GM18858 (cell line): ENCODE measurements at regions not wholly inside any gene's neighbourhood (a gene's known extent, or its start where the extent isn't known, plus 50 kb on each side); places are given as distances from the start of the nearest gene placed in this dataset.
"Not testable (repeated sequence)": the region's sequence is repeated elsewhere in the genome, so short reads cannot be mapped to it uniquely, and the experiment has no call there.

Experiments used
- ATAC-seq: cut with Tn5 transposase; IDR thresholded peaks from one replicate; pipeline ENCODE4 v1.9.1; 2021; ENCODE audit not compliant: unreplicated experiment

DNA sequence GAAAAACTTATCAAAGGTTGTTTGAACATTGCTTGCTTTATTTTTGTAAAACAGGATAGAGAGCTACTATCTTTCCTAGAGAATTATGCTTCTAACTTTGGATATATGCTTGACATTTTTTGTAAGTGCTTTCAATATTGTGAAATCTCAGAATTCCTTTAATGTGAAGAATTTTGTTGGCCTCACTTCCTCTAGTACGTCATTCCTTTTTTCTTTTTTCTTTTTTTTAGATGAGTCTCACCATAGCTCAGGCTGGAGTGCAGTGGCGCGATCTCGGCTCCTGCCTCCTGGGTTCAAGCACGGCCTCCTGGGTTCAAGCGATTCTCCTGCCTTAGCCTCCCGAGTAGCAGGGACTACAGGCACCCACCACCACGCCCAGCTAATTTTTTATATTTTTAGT lies 668.1 kb downstream of the RFPL4B start:
- no peak for ATAC-seq

DNA sequence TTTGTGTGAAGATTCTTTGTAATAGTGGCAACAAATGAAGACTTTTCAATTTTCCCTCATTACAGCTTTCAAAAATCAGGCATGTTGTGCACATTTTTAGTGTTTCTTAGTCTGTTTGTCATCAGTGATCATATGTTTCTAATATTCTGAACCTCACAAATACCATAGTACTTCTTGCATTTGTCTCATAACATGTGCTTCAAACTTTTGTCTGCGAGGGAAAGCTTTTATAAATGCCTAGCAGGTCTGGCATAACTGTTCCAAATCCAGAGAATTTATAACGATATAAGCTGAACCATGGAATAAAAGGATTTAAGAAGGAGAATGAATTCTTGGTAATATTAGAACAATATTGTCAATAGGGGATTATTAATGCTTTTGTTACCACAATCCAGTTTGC lies 670.2 kb downstream of the RFPL4B start:
- no peak for ATAC-seq

DNA sequence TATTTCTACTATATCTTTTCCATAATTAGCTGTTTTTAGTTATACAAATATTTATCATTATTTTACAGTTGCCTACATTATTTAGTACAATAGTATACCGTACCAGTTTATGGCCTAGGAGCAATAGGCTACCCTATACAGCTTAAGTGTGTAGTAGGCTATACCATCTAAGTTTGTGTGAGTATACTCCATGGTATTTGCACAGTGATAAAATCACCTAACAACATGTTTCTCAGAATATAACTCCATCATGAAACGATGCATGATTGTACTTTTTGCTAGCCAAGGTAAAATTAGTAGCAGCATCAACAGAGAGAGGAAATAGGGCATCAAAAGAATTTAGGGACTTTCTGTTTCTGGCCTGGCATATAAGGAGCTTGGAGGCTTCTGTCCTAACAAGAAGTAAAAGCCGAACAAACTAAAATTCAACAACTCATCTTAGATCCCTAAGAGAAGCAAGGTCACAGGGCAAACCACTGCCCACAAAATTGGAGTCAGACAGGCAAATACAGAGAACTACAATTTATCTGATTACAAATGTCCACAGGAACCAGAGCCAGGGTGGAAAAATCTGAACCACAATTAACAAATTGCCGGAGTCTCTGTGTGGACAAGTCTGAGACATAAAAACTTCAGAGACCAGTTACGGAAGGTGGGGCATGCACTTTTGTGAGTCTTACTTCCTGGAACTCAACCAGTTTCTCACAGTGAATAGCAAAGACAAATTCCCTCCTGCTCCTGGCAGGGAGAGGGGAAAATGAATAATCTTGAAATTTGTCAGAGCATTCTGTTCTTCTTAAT lies 671.4 kb downstream of the RFPL4B start:
- ATAC-seq: no peak

DNA sequence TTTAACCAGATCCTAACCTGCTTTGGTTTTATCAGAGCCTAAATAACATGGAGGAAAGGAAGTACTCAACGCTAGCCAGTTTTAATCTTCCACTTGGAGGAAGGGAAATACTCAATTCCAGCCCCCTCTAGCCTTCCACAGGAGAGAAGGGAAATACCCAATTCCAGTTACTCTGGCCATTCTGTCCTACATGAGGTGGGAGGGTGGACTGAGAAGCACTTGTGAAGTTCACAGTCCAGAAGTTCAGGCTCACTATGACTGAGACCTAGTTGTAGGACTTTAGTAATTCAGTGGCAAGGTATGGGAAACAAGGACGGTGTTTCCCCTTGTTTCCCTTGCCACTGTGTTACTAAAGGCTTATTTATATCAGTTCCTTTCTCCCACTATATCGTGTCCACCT lies 672.0 kb downstream of the RFPL4B start:
- no peak for ATAC-seq

DNA sequence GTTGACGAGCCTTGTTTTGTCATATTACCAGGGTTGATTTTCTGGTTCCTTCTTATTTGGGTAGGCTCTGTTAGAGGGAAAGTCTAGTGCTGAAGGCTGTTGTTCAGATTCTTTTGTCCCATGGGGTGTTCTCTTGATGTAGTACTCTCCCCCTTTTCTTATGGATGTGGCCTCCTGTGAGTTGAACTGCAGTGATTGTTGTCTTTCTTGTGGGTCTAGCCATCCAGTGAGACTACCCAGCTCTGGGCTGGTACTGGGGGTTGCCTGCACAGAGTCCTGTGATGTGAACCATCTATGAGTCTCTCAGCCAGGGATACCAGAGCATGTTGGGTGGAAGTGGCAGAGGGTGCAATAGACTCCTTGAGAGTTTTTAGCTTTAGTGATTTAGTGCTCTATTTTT lies 680.6 kb downstream of the RFPL4B start:
- no peak for ATAC-seq

DNA sequence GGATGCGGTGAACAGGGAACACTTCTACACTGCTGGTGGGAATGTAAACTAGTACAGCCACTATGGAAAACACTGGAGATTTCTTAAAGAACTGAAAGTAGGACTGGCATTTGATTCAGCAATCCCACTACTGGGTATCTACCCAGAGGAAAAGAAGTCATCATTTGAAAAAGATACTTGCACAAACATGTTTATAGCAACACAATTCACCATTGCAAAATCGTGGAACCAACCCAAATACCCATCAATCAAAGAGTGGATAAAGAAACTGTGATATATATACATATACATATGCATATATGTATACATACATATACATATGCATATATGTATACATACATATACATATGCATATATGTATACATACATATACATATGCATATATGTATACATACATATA lies 682.0 kb downstream of the RFPL4B start:
- not testable (repeated sequence) for ATAC-seq

DNA sequence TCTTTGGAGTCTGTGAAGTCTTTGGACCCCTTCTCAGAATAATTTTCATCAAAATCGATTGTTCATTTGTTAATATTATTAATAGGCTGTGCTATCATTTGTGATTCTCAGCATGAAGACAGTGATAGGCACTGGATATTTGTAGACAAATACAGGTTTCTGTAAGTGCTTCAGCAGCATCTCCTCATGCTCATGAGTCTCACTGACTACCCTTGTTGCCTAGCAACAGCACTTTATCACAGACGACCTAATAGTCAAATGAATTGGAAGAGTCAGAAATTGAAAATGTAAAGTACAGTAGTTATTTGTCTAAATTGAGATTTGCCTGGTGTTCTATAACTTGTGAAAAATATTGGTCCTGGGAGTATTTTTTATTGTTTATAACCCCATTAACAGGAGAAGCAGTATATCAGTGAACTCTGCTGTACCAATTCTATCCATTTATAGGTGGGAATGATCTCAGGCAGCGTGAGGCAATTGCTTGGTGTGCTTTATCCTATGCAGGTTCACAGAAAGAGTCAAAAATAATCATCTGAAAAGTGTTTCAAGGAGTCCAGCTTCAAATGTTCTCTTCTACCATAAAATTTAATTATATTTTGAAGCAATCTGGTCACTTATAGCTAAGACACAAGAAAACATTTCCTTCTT lies 684.6 kb downstream of the RFPL4B start:
- no peak for ATAC-seq

DNA sequence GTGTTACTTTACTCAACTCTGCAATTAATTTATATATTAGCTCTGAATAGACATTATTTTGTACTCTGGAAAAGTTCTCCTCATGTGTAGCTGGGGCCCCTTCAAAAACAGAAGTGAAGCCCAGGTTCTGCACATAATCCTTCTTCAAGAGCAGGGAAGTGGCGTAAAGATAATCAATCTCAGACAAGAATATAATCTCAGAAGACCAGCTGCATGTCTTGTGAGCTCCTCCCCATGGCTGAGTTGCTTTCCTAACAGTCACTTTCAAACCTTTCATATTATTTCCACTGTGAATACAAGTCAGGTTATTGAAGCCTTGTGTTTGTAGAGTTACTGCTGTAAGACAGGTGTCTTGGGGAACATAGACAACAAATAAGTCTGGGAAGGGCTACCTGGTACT lies 691.9 kb downstream of the RFPL4B start:
- no peak for ATAC-seq

DNA sequence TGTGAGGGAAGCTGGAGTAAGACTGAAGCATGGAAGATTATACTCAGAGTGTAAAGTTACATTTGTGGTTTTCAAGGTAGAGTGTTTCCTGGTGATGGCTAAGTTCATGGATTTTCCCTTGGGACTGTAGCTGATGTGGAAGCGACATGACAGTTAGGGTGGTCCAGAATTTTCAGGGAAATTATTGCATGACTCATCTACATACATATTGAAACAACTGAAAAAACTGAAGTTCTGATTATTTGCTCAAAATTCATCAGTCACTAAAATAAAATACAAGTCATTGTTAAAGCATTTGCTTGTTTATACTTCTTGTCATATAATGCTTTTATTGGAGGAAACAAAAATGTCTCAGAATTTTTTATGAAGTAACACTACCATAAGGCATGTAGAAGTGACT lies 700.0 kb downstream of the RFPL4B start:
- no peak for ATAC-seq

DNA sequence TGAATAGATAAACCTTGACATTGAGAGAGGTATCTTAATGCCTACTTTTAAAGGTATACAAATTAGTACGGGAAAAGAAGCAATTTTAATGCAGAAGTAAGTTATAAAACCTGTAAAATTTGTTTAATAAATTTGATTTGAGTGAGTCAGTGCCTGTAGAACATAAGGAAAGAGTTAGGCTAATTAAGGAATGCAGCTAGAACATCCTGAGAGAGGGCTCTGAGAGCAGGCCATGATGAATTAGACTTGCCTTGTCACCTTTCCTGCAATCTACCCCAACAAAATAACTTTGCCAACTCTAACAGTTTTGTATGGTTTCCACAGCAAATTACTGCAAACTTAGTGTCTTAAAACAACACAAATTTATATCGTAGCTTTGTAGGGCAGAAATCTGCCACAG lies 700.8 kb downstream of the RFPL4B start:
- ATAC-seq: no peak

DNA sequence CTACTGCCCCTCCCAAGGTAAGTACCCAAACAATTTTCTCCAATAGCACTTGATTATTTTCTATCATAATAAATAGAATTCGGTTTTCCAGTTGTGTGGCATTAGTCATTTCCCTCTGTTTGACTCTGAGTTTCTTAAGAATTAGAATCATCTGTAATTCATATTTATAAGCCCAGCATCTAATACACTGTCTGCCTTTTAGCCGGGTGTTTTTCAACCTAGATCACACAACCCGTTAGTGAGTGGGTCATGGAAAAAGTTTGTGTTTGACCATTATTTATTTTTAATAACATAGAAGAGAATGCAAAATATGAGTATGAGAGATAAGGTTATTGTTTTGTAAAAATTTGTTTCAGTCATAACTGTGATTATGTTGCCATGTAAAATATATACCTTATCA lies 701.6 kb downstream of the RFPL4B start:
- no peak for ATAC-seq

DNA sequence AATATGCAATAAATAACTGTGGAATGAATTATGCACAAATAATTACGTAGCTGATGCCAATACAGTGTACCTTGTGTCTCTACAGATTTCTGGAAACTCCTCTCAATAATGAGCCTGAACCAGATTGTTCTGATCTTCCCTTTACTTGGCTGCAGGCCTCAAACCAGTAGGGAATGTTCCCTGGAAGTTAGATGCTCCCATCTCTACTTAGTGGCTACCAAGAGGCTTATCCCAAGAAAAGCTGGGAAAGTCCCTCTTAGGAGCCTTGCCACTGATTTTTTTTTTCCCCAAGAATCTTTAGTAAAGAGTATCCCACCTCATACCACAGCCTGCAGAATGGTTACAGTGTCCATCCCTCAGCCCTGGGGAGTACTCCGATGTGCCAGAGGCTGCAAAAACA lies 702.1 kb downstream of the RFPL4B start:
- ATAC-seq: no peak

DNA sequence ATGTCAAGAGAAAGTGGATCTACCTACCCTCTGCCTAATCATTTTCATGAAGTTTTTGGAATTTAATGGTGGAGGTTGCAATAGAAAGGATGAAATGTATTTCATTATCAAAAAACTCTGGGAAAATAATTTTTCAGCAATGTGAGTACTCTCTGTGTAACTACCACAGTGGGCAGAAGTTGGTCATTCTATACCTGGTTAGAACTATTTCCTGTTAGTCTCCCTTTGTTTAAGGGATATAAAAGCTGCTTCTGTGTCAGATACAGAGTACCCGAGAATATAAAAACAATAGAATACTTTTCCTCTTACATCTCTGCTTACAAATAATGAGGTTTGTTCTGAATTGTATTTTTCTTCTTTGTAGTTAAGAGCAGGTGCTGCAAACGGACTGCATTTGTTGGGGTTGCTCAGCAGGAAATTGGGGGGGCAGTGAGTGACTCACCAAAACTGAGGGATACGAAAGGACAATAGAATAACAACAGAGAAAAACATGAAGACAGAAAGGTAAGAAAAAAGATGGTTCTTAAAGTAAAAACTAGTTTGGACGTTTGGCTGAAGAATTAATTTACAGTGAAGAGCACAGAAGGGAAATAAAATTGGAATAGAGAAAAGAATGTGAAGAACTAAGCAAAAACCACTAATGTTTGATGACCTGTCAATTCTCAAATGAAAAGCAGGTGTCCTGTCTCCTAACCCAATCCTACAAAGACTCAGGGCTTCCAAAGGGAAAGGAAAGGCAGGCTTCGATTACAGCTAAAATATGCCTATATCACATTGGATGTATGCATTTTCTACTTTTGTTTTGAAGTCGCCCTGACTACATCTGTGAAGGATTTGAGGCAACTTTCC lies 703.1 kb downstream of the RFPL4B start:
- ATAC-seq: no peak

DNA sequence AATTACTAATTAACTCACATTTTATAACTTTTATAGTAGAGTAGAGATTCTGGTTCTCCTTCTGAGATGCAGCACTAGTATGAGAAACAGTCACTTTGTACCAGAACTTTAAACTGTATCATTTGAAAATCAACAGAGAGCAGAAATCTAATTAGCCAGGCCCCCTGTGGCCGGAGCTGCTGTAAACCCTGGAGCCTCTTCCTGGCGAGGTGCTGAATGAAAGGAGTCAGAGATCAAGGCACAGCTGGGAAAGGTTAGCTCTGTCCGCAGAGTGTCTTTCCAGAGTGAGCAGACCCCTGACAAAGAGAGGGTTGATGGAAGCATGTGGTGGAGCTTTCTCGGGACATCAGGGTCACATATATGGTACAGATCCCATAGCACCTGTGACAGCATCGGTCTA lies 703.8 kb downstream of the RFPL4B start:
- ATAC-seq: no peak

DNA sequence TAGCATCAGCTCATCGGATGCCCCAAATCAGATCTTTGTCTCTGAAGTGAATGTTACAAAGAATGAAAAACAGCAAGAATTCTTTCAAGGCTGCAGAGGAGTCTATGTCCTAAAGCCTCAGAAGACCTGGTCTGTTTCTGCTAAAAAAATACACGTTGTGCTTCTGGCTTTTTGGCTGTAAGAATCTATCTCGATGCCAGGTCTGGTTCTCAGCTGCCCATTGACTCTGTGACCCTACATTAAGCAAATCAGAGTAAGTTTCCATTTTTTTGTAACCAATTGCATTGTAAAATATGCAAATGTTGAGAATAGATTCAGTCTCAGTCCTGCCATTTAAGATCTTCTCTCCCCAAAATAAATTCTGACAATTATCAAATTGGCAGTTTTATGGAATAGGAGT lies 705.4 kb downstream of the RFPL4B start:
- ATAC-seq: no peak

DNA sequence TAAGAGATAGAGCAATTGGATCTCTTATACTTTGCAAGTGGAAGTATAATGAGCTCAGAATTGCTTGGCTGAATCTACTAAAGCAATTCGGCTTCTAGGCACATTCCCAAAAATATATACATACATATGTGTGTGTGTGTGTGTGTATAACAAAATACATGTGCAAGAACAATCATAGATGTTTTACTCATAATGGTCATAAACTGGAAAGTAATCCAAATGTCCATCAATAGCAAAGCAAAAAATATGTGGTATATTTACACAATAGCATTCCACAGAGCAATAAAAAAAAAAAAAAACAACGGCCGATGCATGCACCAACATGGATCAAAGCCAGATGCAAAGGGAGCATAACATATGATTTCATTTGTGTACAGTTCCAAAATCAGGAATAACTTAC lies 707.9 kb downstream of the RFPL4B start:
- no peak for ATAC-seq

DNA sequence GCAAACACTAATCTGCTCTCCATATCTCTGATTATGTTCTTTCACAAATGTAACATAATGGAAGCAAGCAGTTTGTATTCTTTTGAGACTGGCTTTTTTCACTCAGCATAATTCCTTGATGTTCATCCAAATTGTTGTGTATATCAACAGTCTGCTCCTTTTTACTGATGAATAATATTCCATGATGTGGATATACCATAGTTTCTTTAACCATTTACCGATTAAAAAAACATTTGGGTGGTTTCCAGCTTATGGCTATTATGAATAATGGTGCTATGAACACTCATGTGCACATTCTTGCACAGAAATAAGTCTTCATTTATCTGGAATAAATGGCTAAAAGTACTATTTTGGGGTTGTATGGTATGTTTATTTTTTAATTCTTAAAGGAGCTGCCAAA lies 708.9 kb downstream of the RFPL4B start:
- ATAC-seq: no peak

DNA sequence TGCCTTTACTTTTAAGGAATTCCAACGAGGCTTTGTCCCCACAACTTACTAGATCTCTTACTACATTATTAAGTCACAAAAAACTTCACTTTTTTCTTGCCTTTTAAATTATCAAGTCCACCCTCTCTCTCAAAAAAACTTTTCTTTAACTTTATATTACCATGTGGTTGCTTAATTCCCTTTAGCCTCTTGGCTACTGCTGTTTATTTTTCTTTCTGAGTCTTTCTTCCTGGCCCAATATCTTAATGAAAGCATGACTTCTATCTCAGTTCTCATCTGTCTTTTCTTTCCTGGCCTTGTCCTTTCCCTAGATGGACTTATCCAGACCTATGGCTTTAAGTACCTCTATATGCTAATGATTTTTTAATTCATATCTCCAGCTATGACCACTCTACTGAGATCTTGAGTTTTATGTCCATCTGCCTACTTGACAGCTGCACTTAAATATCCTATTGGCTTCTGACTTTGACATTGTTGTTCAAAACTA lies 710.5 kb downstream of the RFPL4B start:
- no peak for ATAC-seq

DNA sequence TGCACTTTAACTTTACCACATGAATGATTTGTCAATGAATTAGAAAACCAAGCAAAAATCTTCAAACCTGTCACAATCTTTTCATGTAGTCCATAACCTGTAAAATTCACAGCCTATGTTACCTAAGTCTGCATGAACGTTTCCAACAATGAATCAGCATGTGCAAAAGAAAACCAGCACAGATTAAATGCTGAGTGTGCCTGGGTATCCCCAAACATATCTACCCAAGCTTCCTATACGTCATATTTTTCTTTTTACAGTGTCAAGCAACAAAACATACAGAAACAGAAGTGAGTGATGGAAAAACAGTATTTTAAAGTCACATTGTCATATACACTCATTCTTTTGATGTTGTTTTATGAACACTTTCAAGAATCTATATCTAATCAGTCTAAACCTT lies 713.5 kb downstream of the RFPL4B start:
- no peak for ATAC-seq

DNA sequence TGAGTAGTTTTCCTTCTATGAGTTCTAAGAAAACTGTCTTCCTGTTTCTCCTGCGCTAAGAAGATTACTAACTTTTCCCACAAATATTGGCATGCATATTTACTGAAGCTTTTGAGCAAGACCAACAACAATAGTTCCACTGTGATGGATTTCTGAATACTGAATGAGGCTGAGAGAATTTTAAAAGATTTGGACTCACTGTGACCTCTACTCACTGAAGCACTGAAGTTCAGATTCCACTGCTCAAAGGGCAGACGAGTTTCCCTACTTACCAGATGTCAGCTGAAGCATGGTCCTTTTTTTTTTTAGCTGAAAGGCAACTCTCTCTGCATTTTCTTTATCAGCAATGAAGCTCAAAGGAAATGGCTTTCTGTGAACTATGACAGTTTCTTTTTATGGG lies 718.5 kb downstream of the RFPL4B start:
- ATAC-seq: no peak

DNA sequence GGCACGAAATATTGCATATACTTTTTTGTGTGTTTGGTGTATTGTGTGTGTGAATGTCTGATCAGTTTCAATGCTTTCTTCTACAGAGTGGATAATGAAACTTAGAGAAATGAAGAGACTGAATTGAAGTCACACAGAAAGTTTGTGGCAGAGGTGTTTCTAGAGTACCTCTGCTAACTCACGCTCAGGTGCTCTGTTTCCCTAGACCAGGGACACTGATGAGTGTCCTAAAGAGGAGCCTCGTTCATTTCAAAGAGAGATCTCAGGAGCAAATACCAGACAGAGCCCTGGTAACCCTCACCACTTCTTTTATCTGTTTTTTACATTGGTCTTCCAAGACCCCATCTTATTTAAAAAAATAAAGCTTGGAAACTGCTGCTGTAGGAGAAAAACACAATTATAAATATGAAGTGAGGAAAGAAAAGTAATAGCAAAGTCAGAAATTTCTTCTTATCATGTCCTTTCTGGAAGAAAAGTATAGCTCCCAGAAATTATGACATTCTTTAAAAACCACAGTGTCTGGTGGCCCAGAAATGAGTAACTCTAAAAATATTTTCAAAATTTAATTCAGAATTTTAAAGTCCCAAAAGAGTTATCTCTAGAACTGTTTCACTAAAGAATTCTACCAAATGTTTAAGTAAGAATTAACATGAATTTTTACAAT lies 720.6 kb downstream of the RFPL4B start:
- no peak for ATAC-seq
